ENCODE measurements at regions not wholly inside any gene's neighbourhood (a gene's known extent, or its start where the extent isn't known, plus 50 kb on each side); places are given as distances from the start of the nearest gene placed in this dataset. TPM values are rescaled to one million over a fixed set of nuclear protein-coding genes. Genes with fewer than 3 reads are reported as not detected.
A peak's percentile ranks its signal among the peaks of the same experiment; 100 is the strongest.

GRCh38 chr7:96377399-96377798 is 55.5 kb upstream of the SLC25A13 start:
- H3K4me3 ChIP-seq (ENCODE audit: low read depth in 1 of 3, low read length in 3 of 3) = peak overlapping the region in 1 of 3 donors; percentile 17
- TF ChIP-seq EGR1 (IDR thresholded peaks at IDR 0.05; ENCODE audit: low read depth in 2 of 2) (no peak), REST (IDR thresholded peaks at IDR 0.05) (peak; percentile 69), ZBTB33 (IDR thresholded peaks at IDR 0.05) (peak; percentile 52), JUND (IDR thresholded peaks at IDR 0.05) (peak in 1 of 2 donors; percentile 76), GABPA (IDR thresholded peaks at IDR 0.05 in 1 of 2, conservative IDR thresholded peaks at IDR 0.05 in 1 of 2) (no peak), TAF1 (conservative IDR thresholded peaks at IDR 0.05) (no peak), YY1 (IDR thresholded peaks at IDR 0.05) (peak; percentile 85), RXRA (IDR thresholded peaks at IDR 0.05) (peak; percentile 82 to 83), HNF4A (conservative IDR thresholded peaks at IDR 0.05) (peak; percentile 100), SP1 (IDR thresholded peaks at IDR 0.05) (peak; percentile 85), NR2F2 (IDR thresholded peaks at IDR 0.05) (peak; percentile 45), CTCF (IDR thresholded peaks at IDR 0.05; ENCODE audit: low read depth, low read length, missing input control) (no peak), HNF4G (IDR thresholded peaks at IDR 0.05) (peak; percentile 99), FOXA2 (IDR thresholded peaks at IDR 0.05) (peak; percentile 38), RAD21 (IDR thresholded peaks at IDR 0.05) (peak; percentile 60 to 63), FOXA1 (IDR thresholded peaks at IDR 0.05) (no peak)
- TF ChIP-seq, protein P1, sequence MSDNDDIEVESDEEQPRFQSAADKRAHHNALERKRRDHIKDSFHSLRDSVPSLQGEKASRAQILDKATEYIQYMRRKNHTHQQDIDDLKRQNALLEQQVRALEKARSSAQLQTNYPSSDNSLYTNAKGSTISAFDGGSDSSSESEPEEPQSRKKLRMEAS (IDR thresholded peaks at IDR 0.05) = peak; percentile 59
- TF ChIP-seq, protein P2, sequence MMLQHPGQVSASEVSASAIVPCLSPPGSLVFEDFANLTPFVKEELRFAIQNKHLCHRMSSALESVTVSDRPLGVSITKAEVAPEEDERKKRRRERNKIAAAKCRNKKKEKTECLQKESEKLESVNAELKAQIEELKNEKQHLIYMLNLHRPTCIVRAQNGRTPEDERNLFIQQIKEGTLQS (IDR thresholded peaks at IDR 0.05) = no peak
- no peaks in the 10 kb centered on the region for H3K27me3 ChIP-seq (ENCODE audit: control insufficient read depth in 4 of 4, insufficient read depth in 4 of 4, low read length in 3 of 4)
- no peak overlapping the region for H3K9ac ChIP-seq (ENCODE audit: low read depth in 1 of 2, low read length in 2 of 2)
- no peak for DNase-seq (ENCODE audit: low spot score)
- peak overlapping the region; percentile 2 to 38 for H3K27ac ChIP-seq (ENCODE audit: low read depth in 1 of 2, low read length in 2 of 2)
- no peaks in the 10 kb centered on the region for H3K9me3 ChIP-seq (ENCODE audit: control insufficient read depth in 4 of 4, low read length in 3 of 4)
- no peaks in the 10 kb centered on the region for H3K36me3 ChIP-seq (ENCODE audit: control insufficient read depth in 4 of 4, insufficient read depth in 3 of 4, low read depth in 1 of 4, low read length in 3 of 4)
- H3K4me1 ChIP-seq (ENCODE audit: control insufficient read depth in 4 of 4, insufficient read depth in 4 of 4, low read length in 3 of 4) = peaks cover 4 to 7% (median 5%) of the 10 kb centered on the region in 4 donors

Small RNAs in the stretch of these regions (small RNA-seq; reads per million reads assigned to genes)
- not detected for gene RNU7-188P

All from liver (tissue), 8 donors.